Ishikawa (cell line): ENCODE measurements at regions not wholly inside any gene's neighbourhood (a gene's known extent, or its start where the extent isn't known, plus 50 kb on each side); places are given as distances from the start of the nearest gene placed in this dataset.

Experiments used
- CEBPB ChIP-seq: IDR thresholded peaks from 2 replicates; pipeline ENCODE4 v1.6.1; 2012
- CREB1 ChIP-seq: IDR thresholded peaks from 2 replicates; pipeline ENCODE4 v1.6.1; 2012; ENCODE audit warnings: low read depth
- EGR1 ChIP-seq: IDR thresholded peaks from 2 replicates; pipeline ENCODE4 v1.6.1; 2012
- EP300 ChIP-seq: IDR thresholded peaks from 2 replicates; pipeline ENCODE4 v1.6.1; 2012; ENCODE audit warnings: borderline replicate concordance
- FOXM1 ChIP-seq: IDR thresholded peaks from 2 replicates; pipeline ENCODE4 v1.6.1; 2012; ENCODE audit warnings: low read depth, borderline replicate concordance
- MAX ChIP-seq: IDR thresholded peaks from 2 replicates; pipeline ENCODE4 v1.6.1; 2012
- NFIC ChIP-seq: IDR thresholded peaks from 2 replicates; pipeline ENCODE4 v1.6.1; 2012
- RAD21 ChIP-seq: IDR thresholded peaks from 2 replicates; pipeline ENCODE4 v1.6.1; 2012; ENCODE audit warnings: low read depth
- REST ChIP-seq: IDR thresholded peaks from 2 replicates; pipeline ENCODE4 v1.6.1; 2012; ENCODE audit warnings: low read depth, mild to moderate bottlenecking
- TAF1 ChIP-seq: IDR thresholded peaks from 2 replicates; pipeline ENCODE4 v1.6.1; 2012; ENCODE audit warnings: low read depth, mild to moderate bottlenecking
- TCF12 ChIP-seq: IDR thresholded peaks from 2 replicates; pipeline ENCODE4 v1.6.1; 2012; ENCODE audit warnings: low read depth
- TEAD4 ChIP-seq: IDR thresholded peaks from 2 replicates; pipeline ENCODE4 v1.6.1; 2012
- USF1 ChIP-seq: IDR thresholded peaks from 2 replicates; pipeline ENCODE4 v1.6.1; 2012
- YY1 ChIP-seq: IDR thresholded peaks from 2 replicates; pipeline ENCODE4 v1.6.1; 2012; ENCODE audit warnings: low read depth
- ZBTB7A ChIP-seq: IDR thresholded peaks from 2 replicates; pipeline ENCODE4 v1.6.1; 2012; ENCODE audit warnings: low read depth

- TF ChIP-seq YY1, result no peak
- TF ChIP-seq TEAD4, result no peak
- no peak for TF ChIP-seq EGR1
Measured at GRCh38 chr13:87941226-87941625, 270.1 kb downstream of the SLITRK5 start.

- TF ChIP-seq CEBPB (no peak), ZBTB7A (no peak), FOXM1 (no peak), TCF12 (no peak), YY1 (no peak), NFIC (no peak), RAD21 (no peak), EGR1 (no peak), EP300 (no peak), TEAD4 (no peak), MAX (no peak), USF1 (no peak), CREB1 (no peak), TAF1 (no peak), REST (no peak)
Measured at GRCh38 chr13:87942205-87942604, 271.0 kb downstream of the SLITRK5 start.

- no peak for TF ChIP-seq USF1
- TF ChIP-seq REST, result no peak
- no peak for TF ChIP-seq RAD21
- no peak for TF ChIP-seq TCF12
- TF ChIP-seq EGR1, result no peak
- TF ChIP-seq NFIC, result no peak
- TF ChIP-seq FOXM1, result no peak
- TF ChIP-seq TEAD4, result no peak
- TF ChIP-seq EP300, result no peak
- TF ChIP-seq TAF1, result no peak
Measured at GRCh38 chr13:87944038-87944437, 272.9 kb downstream of the SLITRK5 start.

GRCh38 chr13:87952377-87952776 is 281.2 kb downstream of the SLITRK5 start:
- TF ChIP-seq FOXM1 (no peak), EP300 (no peak), CEBPB (no peak), TEAD4 (no peak), MAX (no peak), EGR1 (no peak), YY1 (no peak), ZBTB7A (no peak), TCF12 (no peak), CREB1 (no peak), TAF1 (no peak)

GRCh38 chr13:87953381-87953780 is 282.2 kb downstream of the SLITRK5 start:
- no peak for TF ChIP-seq CREB1
- no peak for TF ChIP-seq TAF1
- TF ChIP-seq REST, result no peak
- no peak for TF ChIP-seq EP300
